ENCODE measurements at regions not wholly inside any gene's neighbourhood (a gene's known extent, or its start where the extent isn't known, plus 50 kb on each side); places are given as distances from the start of the nearest gene placed in this dataset.

DNA sequence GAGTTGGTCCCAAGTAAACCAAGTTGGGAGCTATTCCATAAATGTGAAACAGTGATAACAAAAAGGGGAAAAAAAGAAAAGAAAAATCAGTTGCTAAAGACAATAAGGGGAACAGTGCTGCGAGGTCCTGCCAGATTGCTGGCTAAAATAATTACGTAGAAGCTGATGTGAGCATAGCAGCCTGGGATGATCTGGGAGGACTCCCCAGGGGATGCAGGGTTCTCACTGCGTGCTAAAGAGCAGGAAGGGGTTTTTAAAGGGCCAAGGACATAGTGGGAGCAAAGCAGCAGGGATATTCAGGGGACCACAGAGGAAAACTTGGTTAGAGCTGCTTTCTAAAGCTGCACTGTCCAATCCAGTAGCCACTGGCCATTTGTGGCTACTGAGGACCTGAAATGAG lies 133.0 kb upstream of the UMPS start:
- Histone ChIP-seq H3K27me3 (ENCODE audit: control insufficient read depth, insufficient read depth, low read length) (peaks cover 22% of the 10 kb centered on the region), H3K4me3 (ENCODE audit: low read depth in 2 of 2, low read length in 2 of 2) (no peak overlapping the region), H3K36me3 (ENCODE audit: control insufficient read depth, insufficient read depth, low read length) (no peaks in the 10 kb centered on the region), H3K27ac (ENCODE audit: low read length) (no peak overlapping the region), H3K4me1 (ENCODE audit: control insufficient read depth, insufficient read depth, low read length) (no peaks in the 10 kb centered on the region), H3K9me3 (ENCODE audit: control insufficient read depth, insufficient read depth, low read depth, low read length) (no peaks in the 10 kb centered on the region)
- ATAC-seq (no peak), DNase-seq (ENCODE audit: low read depth, low spot score) (no peak)
- in situ Hi-C loops (cut with HindIII; ENCODE audit: low pct_unique_long_range_greater_than_20kb, low sequenced_read_pairs): no loop called here
- POLR2A ChIA-PET: no interaction called here
- intact Hi-C loops (cut with micrococcal nuclease; ENCODE audit: unreplicated experiment): no loop called here
- CTCF ChIA-PET: no interaction called here
- BruUV-seq (replicated peaks): no TSS peak
- no peak for TF ChIP-seq CTCF (IDR thresholded peaks at IDR 0.05)

DNA sequence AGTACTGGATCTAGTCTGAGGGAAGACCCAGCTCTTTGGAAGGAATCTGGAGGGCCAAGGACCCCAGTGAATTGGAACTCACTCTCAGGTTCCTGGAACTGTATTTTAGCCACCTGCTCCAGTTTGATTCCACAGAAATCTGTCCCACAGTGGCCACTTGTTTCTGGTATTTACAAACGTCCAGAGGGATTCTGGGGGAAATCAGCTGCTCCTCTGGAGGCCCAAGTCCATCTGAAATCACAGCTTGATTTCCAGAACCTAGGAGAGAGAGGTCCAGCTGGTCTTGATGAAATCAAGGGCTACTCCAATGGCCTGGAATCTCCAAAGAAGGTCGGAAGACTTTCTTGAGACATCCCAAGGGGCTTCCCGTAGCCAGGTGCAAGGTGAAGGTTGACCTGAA lies 132.3 kb upstream of the UMPS start:
- Histone ChIP-seq H3K36me3 (ENCODE audit: control insufficient read depth, insufficient read depth, low read length) (no peaks in the 10 kb centered on the region), H3K4me3 (ENCODE audit: low read depth in 2 of 2, low read length in 2 of 2) (no peak overlapping the region), H3K9me3 (ENCODE audit: control insufficient read depth, insufficient read depth, low read depth, low read length) (no peaks in the 10 kb centered on the region), H3K27me3 (ENCODE audit: control insufficient read depth, insufficient read depth, low read length) (peaks cover 18% of the 10 kb centered on the region), H3K27ac (ENCODE audit: low read length) (no peak overlapping the region), H3K4me1 (ENCODE audit: control insufficient read depth, insufficient read depth, low read length) (no peaks in the 10 kb centered on the region)
- in situ Hi-C loops (cut with HindIII; ENCODE audit: low pct_unique_long_range_greater_than_20kb, low sequenced_read_pairs) (no loop called here), intact Hi-C loops (cut with micrococcal nuclease; ENCODE audit: unreplicated experiment) (no loop called here)
- no TSS peak for BruUV-seq (replicated peaks)
- TF ChIP-seq TCF7L2 (IDR thresholded peaks at IDR 0.05; ENCODE audit: low read depth, low read length) (no peak), POLR2AphosphoS5 (IDR thresholded peaks at IDR 0.05; ENCODE audit: low read depth, low read length) (no peak), SIN3A (IDR thresholded peaks at IDR 0.05; ENCODE audit: borderline replicate concordance, insufficient read depth, low read depth, low read length) (no peak), CTCF (IDR thresholded peaks at IDR 0.05) (no peak)
- TF ChIP-seq, protein P1, sequence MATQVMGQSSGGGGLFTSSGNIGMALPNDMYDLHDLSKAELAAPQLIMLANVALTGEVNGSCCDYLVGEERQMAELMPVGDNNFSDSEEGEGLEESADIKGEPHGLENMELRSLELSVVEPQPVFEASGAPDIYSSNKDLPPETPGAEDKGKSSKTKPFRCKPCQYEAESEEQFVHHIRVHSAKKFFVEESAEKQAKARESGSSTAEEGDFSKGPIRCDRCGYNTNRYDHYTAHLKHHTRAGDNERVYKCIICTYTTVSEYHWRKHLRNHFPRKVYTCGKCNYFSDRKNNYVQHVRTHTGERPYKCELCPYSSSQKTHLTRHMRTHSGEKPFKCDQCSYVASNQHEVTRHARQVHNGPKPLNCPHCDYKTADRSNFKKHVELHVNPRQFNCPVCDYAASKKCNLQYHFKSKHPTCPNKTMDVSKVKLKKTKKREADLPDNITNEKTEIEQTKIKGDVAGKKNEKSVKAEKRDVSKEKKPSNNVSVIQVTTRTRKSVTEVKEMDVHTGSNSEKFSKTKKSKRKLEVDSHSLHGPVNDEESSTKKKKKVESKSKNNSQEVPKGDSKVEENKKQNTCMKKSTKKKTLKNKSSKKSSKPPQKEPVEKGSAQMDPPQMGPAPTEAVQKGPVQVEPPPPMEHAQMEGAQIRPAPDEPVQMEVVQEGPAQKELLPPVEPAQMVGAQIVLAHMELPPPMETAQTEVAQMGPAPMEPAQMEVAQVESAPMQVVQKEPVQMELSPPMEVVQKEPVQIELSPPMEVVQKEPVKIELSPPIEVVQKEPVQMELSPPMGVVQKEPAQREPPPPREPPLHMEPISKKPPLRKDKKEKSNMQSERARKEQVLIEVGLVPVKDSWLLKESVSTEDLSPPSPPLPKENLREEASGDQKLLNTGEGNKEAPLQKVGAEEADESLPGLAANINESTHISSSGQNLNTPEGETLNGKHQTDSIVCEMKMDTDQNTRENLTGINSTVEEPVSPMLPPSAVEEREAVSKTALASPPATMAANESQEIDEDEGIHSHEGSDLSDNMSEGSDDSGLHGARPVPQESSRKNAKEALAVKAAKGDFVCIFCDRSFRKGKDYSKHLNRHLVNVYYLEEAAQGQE (IDR thresholded peaks at IDR 0.05; ENCODE audit: insufficient read depth in 1 of 2, low read depth in 2 of 2, low read length in 1 of 2): no peak
- no peak for DNase-seq (ENCODE audit: low read depth, low spot score)
- ChIA-PET POLR2A (no interaction called here), CTCF (no interaction called here)
- no peak for ATAC-seq
